BE2C (cell line): ENCODE measurements at regions not wholly inside any gene's neighbourhood (a gene's known extent, or its start where the extent isn't known, plus 50 kb on each side); places are given as distances from the start of the nearest gene placed in this dataset.

Experiments used
- DNase-seq: peaks from one replicate; pipeline ENCODE4 v3.0.0-alpha.2; 2020
- H3K27me3 ChIP-seq: fragments of 250-450 bp; sonication (Bioruptor Pico); 2 replicates; pipeline ENCODE4 v1.5.1; 2020; ENCODE audit warnings: mild to moderate bottlenecking
- H3K36me3 ChIP-seq: fragments of 250-450 bp; sonication (Bioruptor Pico); 2 replicates; pipeline ENCODE4 v1.5.1; 2020; ENCODE audit warnings: mild to moderate bottlenecking
- H3K4me1 ChIP-seq: fragments of 250-450 bp; sonication (Bioruptor Pico); 2 replicates; pipeline ENCODE4 v1.5.1; 2020
- H3K4me3 ChIP-seq: 2 replicates; pipeline ENCODE4 v1.5.1; 2011; ENCODE audit warnings: low read depth, low read length
- H3K9me3 ChIP-seq: fragments of 250-450 bp; sonication (Bioruptor Pico); 2 replicates; pipeline ENCODE4 v1.5.1; 2020
- TF ChIP-seq, protein P1 (sequence below): IDR thresholded peaks from 2 replicates; pipeline ENCODE4 v1.5.1; 2012; ENCODE audit warnings: mild to moderate bottlenecking, low read depth, low read length

GRCh38 chr6:120431841-120432240 is 902.4 kb downstream of the TBC1D32 start:
- no peaks in the 10 kb centered on the region for H3K36me3 ChIP-seq
- TF ChIP-seq, protein P1, sequence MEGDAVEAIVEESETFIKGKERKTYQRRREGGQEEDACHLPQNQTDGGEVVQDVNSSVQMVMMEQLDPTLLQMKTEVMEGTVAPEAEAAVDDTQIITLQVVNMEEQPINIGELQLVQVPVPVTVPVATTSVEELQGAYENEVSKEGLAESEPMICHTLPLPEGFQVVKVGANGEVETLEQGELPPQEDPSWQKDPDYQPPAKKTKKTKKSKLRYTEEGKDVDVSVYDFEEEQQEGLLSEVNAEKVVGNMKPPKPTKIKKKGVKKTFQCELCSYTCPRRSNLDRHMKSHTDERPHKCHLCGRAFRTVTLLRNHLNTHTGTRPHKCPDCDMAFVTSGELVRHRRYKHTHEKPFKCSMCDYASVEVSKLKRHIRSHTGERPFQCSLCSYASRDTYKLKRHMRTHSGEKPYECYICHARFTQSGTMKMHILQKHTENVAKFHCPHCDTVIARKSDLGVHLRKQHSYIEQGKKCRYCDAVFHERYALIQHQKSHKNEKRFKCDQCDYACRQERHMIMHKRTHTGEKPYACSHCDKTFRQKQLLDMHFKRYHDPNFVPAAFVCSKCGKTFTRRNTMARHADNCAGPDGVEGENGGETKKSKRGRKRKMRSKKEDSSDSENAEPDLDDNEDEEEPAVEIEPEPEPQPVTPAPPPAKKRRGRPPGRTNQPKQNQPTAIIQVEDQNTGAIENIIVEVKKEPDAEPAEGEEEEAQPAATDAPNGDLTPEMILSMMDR = no peak
- H3K9me3 ChIP-seq = no peaks in the 10 kb centered on the region
- no peaks in the 10 kb centered on the region for H3K27me3 ChIP-seq
- H3K4me1 ChIP-seq = no peaks in the 10 kb centered on the region
- no peak for DNase-seq
- no peak overlapping the region for H3K4me3 ChIP-seq

- H3K4me3 ChIP-seq = no peak overlapping the region
- TF ChIP-seq, protein P1 = no peak
- H3K9me3 ChIP-seq = no peaks in the 10 kb centered on the region
- no peaks in the 10 kb centered on the region for H3K36me3 ChIP-seq
- H3K4me1 ChIP-seq = no peaks in the 10 kb centered on the region
- DNase-seq = no peak
- no peaks in the 10 kb centered on the region for H3K27me3 ChIP-seq
Measured at GRCh38 chr6:120411394-120411793, 922.9 kb downstream of the TBC1D32 start.

- TF ChIP-seq, protein P1 = no peak
- no peaks in the 10 kb centered on the region for H3K36me3 ChIP-seq
- DNase-seq = no peak
- no peaks in the 10 kb centered on the region for H3K4me1 ChIP-seq
- H3K9me3 ChIP-seq = no peaks in the 10 kb centered on the region
- no peaks in the 10 kb centered on the region for H3K27me3 ChIP-seq
- no peak overlapping the region for H3K4me3 ChIP-seq
Measured at GRCh38 chr6:120410586-120410985, 923.7 kb downstream of the TBC1D32 start.

- Histone ChIP-seq H3K4me3 (no peak overlapping the region), H3K27me3 (no peaks in the 10 kb centered on the region), H3K36me3 (no peaks in the 10 kb centered on the region), H3K9me3 (no peaks in the 10 kb centered on the region), H3K4me1 (no peaks in the 10 kb centered on the region)
- DNase-seq = no peak
- TF ChIP-seq, protein P1 = no peak
Measured at GRCh38 chr6:120407696-120408095, 926.6 kb downstream of the TBC1D32 start.

GRCh38 chr6:120405947-120406346 is 928.3 kb downstream of the TBC1D32 start:
- H3K4me1 ChIP-seq = no peaks in the 10 kb centered on the region
- TF ChIP-seq, protein P1 = peak; percentile 64
- no peak overlapping the region for H3K4me3 ChIP-seq
- no peaks in the 10 kb centered on the region for H3K27me3 ChIP-seq
- DNase-seq = peak; percentile 19
- H3K9me3 ChIP-seq = no peaks in the 10 kb centered on the region
- H3K36me3 ChIP-seq = no peaks in the 10 kb centered on the region

DNA sequence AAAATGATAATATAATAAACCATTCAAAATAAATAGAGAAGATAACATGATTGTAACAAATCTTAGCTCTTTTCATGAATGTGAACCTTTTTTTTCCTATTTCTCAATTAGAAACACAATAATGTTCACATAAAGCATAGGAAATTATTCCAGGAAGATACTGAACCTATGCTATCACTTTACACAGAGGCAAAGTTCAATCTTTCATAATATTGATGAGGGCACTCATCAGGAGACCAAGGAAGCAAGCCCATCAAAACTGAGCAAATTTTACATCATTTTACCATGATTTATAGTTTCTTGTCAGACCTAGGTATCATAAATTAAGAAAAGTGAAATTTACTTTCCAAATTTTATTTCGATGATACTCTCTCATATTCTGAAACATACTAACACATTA is 938.5 kb downstream of the TBC1D32 start:
- Histone ChIP-seq H3K27me3 (no peaks in the 10 kb centered on the region), H3K9me3 (no peaks in the 10 kb centered on the region)

More for the DNA sequence above, 938.5 kb downstream of the TBC1D32 start:
- TF ChIP-seq, protein P1 = no peak
- no peak for DNase-seq
- no peak overlapping the region for H3K4me3 ChIP-seq
- H3K4me1 ChIP-seq = no peaks in the 10 kb centered on the region
- no peaks in the 10 kb centered on the region for H3K36me3 ChIP-seq
